Spleen (tissue), 7 donors: ENCODE measurements at regions not wholly inside any gene's neighbourhood (a gene's known extent, or its start where the extent isn't known, plus 50 kb on each side); places are given as distances from the start of the nearest gene placed in this dataset.

Experiments
- POLR2A ChIP-seq, 3 donors: fragments of 450-650 bp; IDR thresholded peaks; one replicate each; pipeline ENCODE4 v1.5.1; 2017; ENCODE audit warnings: antibody characterized with exemption in 3 of 3, mild to moderate bottlenecking in 1 of 3
- POLR2AphosphoS5 ChIP-seq, 3 donors: sonication (generic); formaldehyde crosslinking; IDR thresholded peaks; one replicate each; pipeline ENCODE4 v1.5.1; 2017; ENCODE audit warnings: antibody characterized with exemption in 3 of 3
- TF ChIP-seq, protein P1 (sequence below), 11 experiments: fragments of 200-600 bp in 7 of 11; fragments of 450-650 bp in 4 of 11; sonication (generic) in 4 of 11; IDR thresholded peaks in 8 of 11; conservative IDR thresholded peaks in 3 of 11; 1 replicate in 7 of 11; 2 replicates in 4 of 11; pipeline versions ENCODE4 v1.4.0 to v1.8.0; 2016 to 2021; ENCODE audit warnings: antibody characterized with exemption in 11 of 11, inconsistent platforms in 4 of 11, mild to moderate bottlenecking in 1 of 11
- donor health status: DM: no; HTN: no; CAD: no; lungs with moderate emphysema.
- donor health status: DM: no; HTN: no; CAD: no.
- donor health status: DM: no; HTN: no; CAD: no.

DNA sequence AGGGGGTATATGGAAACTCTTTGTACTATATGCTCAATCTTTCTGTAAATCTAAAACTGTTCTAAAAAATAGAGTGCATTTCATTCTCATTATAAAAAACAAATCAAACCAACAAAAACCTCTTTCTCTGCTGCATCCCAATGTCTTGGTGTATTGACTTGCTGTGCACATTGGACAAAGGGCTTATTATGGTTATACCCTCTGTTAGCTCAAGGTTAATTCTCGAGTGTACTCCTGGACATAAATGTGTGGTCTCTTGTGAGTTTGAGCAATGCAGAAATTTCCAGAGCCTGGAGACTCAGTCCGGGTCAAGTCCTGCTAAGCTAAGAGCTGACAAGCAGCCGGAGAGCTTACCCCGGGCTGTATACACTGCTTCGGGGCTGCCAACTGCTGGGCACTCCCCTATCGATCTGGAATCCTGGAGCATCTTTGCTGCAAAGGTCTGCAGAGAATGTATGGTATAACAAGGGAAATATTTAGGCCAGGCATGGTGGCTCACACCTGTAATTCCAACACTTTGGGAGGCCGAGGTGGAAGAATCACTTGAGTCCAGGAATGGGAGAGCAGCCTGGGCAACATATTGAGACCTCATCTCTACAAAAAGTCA is 66.2 kb upstream of the BRD7 start:
- TF ChIP-seq, protein P1, sequence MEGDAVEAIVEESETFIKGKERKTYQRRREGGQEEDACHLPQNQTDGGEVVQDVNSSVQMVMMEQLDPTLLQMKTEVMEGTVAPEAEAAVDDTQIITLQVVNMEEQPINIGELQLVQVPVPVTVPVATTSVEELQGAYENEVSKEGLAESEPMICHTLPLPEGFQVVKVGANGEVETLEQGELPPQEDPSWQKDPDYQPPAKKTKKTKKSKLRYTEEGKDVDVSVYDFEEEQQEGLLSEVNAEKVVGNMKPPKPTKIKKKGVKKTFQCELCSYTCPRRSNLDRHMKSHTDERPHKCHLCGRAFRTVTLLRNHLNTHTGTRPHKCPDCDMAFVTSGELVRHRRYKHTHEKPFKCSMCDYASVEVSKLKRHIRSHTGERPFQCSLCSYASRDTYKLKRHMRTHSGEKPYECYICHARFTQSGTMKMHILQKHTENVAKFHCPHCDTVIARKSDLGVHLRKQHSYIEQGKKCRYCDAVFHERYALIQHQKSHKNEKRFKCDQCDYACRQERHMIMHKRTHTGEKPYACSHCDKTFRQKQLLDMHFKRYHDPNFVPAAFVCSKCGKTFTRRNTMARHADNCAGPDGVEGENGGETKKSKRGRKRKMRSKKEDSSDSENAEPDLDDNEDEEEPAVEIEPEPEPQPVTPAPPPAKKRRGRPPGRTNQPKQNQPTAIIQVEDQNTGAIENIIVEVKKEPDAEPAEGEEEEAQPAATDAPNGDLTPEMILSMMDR (IDR thresholded peaks at IDR 0.05 in 8 of 11, conservative IDR thresholded peaks at IDR 0.05 in 3 of 11) = no peak
- no peak for TF ChIP-seq POLR2AphosphoS5 (IDR thresholded peaks at IDR 0.05)
- TF ChIP-seq POLR2A (IDR thresholded peaks at IDR 0.05) = no peak
